ENCODE measurements at regions not wholly inside any gene's neighbourhood (a gene's known extent, or its start where the extent isn't known, plus 50 kb on each side); places are given as distances from the start of the nearest gene placed in this dataset.

GRCh38 chr9:134266418-134266817 is 59.8 kb upstream of the RXRA start:
- Histone ChIP-seq H4K20me1 (ENCODE audit: insufficient read depth, low read length) (no peaks in the 10 kb centered on the region; the same call in 1 of the 2 replicates), H4K8ac (ENCODE audit: low read depth in 2 of 2, low read length in 2 of 2) (no peak overlapping the region), H3K9me1 (ENCODE audit: insufficient read depth, low read length) (no peaks in the 10 kb centered on the region), H3K9me3 (ENCODE audit: control insufficient read depth, insufficient read depth, low read length) (no peaks in the 10 kb centered on the region), H3K4me2 (ENCODE audit: low read depth, low read length) (no peak overlapping the region), H2AK5ac (ENCODE audit: low read depth, low read length) (no peak overlapping the region), H4K5ac (ENCODE audit: low read depth, low read length) (no peak overlapping the region), H3K18ac (ENCODE audit: low read depth, low read length) (no peak overlapping the region), H3K4ac (ENCODE audit: low read depth, low read length) (no peak overlapping the region), H3K14ac (replicated peaks; ENCODE audit: low read depth, low read length) (no peak overlapping the region), H3K27ac (ENCODE audit: insufficient read depth, low read length) (no peak overlapping the region), H2BK20ac (ENCODE audit: low read depth, low read length) (no peak overlapping the region), H3K79me1 (ENCODE audit: low read depth in 1 of 2, low read length in 2 of 2) (no peaks in the 10 kb centered on the region), H3K4me1 (ENCODE audit: control insufficient read depth, insufficient read depth, low read length) (peaks cover 5% of the 10 kb centered on the region), H3K9ac (ENCODE audit: low read depth, low read length) (no peak overlapping the region), H3K4me3 (ENCODE audit: insufficient read depth, low read depth, low read length) (no peak overlapping the region), H2AFZ (replicated peaks; ENCODE audit: low read length, poor library complexity) (no peak overlapping the region), H2BK5ac (ENCODE audit: low read depth, low read length, poor library complexity, severe bottlenecking) (no peak overlapping the region), H3K23ac (ENCODE audit: low read depth, low read length) (no peak overlapping the region), H3K56ac (ENCODE audit: extremely low read depth, insufficient read depth, low read length) (no peak overlapping the region), H4K91ac (ENCODE audit: insufficient read depth, low read depth, low read length) (no peak overlapping the region), H2BK120ac (ENCODE audit: low read depth, low read length) (no peak overlapping the region), H2BK15ac (ENCODE audit: low read depth, low read length) (no peak overlapping the region), H2AK9ac (replicated peaks; ENCODE audit: low read depth, low read length, poor library complexity) (no peak overlapping the region), H3K27me3 (ENCODE audit: control insufficient read depth, insufficient read depth, low read length) (peaks cover 60% of the 10 kb centered on the region), H3K36me3 (ENCODE audit: control insufficient read depth, insufficient read depth, low read length) (no peaks in the 10 kb centered on the region)
- CTCF ChIA-PET = no interaction called here
- TF ChIP-seq USF2 (IDR thresholded peaks at IDR 0.05; ENCODE audit: low read depth, low read length) (no peak), ELK1 (IDR thresholded peaks at IDR 0.05; ENCODE audit: borderline replicate concordance, low read depth, low read length) (no peak), NFE2L2 (IDR thresholded peaks at IDR 0.05; ENCODE audit: low read depth, low read length) (no peak), BHLHE40 (IDR thresholded peaks at IDR 0.05; ENCODE audit: low read depth, low read length) (no peak), CEBPB (IDR thresholded peaks at IDR 0.05; ENCODE audit: low read depth, low read length) (no peak), SMC3 (IDR thresholded peaks at IDR 0.05; ENCODE audit: low read depth, low read length) (no peak), CTCF (conservative IDR thresholded peaks at IDR 0.05; ENCODE audit: low read depth, low read length) (no peak), MAFK (IDR thresholded peaks at IDR 0.05; ENCODE audit: low read depth, low read length) (no peak), RFX5 (IDR thresholded peaks at IDR 0.05; ENCODE audit: low read depth, low read length) (no peak), RAD21 (IDR thresholded peaks at IDR 0.05; ENCODE audit: low read length) (no peak), MXI1 (IDR thresholded peaks at IDR 0.05; ENCODE audit: borderline replicate concordance, low read depth, low read length) (no peak)
- no TSS peak for BruUV-seq (replicated peaks)
- dilution Hi-C loops (cut with HindIII; ENCODE audit: low sequenced_read_pairs, unreplicated experiment) = no loop called here
- POLR2A ChIA-PET (ENCODE audit: unreplicated experiment) = no interaction called here
- no peak for ATAC-seq (ENCODE audit: low read depth)
- intact Hi-C loops (cut with micrococcal nuclease) = no loop called here
- WGBS, 2 experiments (ENCODE audit: extremely low coverage in 2 of 2, insufficient read length in 1 of 2) = 44 to 100% methylated on average over 1 to 2 of the region's 2 CpGs
- in situ Hi-C loops (cut with MboI; ENCODE audit: low sequenced_read_pairs) = no loop called here
- no peak for DNase-seq
